Adrenal gland (tissue), 5 donors: ENCODE measurements at regions not wholly inside any gene's neighbourhood (a gene's known extent, or its start where the extent isn't known, plus 50 kb on each side); places are given as distances from the start of the nearest gene placed in this dataset.

Experiments
- CTCF ChIP-seq, 6 experiments: fragments of 450-650 bp in 4 of 6; fragments of 200-600 bp in 2 of 6; sonication (generic) in 1 of 6; IDR thresholded peaks; 1 replicate in 5 of 6; 2 replicates in 1 of 6; pipeline versions ENCODE4 v1.5.1 to v1.8.0; 2016 to 2021; ENCODE audit warnings: antibody characterized with exemption in 6 of 6, mild to moderate bottlenecking in 2 of 6, moderate library complexity in 1 of 6
- POLR2A ChIP-seq, 2 donors: fragments of 450-650 bp; IDR thresholded peaks; one replicate each; pipeline ENCODE4 v1.6.1; 2017; ENCODE audit warnings: antibody characterized with exemption in 2 of 2, mild to moderate bottlenecking in 2 of 2, moderate library complexity in 1 of 2
- donor health status: DM: no; HTN: no; CAD: no.

GRCh38 chr1:185536165-185536920 is 197.8 kb upstream of the HMCN1 start:
- no peak for TF ChIP-seq CTCF (IDR thresholded peaks at IDR 0.05)
- TF ChIP-seq POLR2A (IDR thresholded peaks at IDR 0.05) = no peak
